ES-I3 (cell line): ENCODE measurements at regions not wholly inside any gene's neighbourhood (a gene's known extent, or its start where the extent isn't known, plus 50 kb on each side); places are given as distances from the start of the nearest gene placed in this dataset.

Experiments used
- H3K36me3 ChIP-seq: 2 replicates; pipeline ENCODE4 v1.6.1; 2013; ENCODE audit warnings: mild to moderate bottlenecking, low read length, control low read depth, moderate library complexity; ENCODE audit not compliant: insufficient read depth
- H3K4me1 ChIP-seq: 2 replicates; pipeline ENCODE4 v1.6.1; 2013; ENCODE audit warnings: mild to moderate bottlenecking, control low read depth, low read length; ENCODE audit not compliant: insufficient read depth
- H3K9ac ChIP-seq: 2 replicates; pipeline ENCODE4 v1.6.1; 2013; ENCODE audit warnings: low read depth, mild to moderate bottlenecking, low read length, moderate library complexity
- H3K9me3 ChIP-seq: 2 replicates; pipeline ENCODE4 v1.6.1; 2013; ENCODE audit warnings: mild to moderate bottlenecking, low read length, moderate library complexity; ENCODE audit not compliant: control insufficient read depth, insufficient read depth

GRCh38 chr11:92410526-92410925 is 185.9 kb downstream of the FAT3 start:
- H3K9ac ChIP-seq, result no peak overlapping the region
- peaks cover 38% of the 10 kb centered on the region for H3K4me1 ChIP-seq
- H3K9me3 ChIP-seq, result no peaks in the 10 kb centered on the region
- no peaks in the 10 kb centered on the region for H3K36me3 ChIP-seq

DNA sequence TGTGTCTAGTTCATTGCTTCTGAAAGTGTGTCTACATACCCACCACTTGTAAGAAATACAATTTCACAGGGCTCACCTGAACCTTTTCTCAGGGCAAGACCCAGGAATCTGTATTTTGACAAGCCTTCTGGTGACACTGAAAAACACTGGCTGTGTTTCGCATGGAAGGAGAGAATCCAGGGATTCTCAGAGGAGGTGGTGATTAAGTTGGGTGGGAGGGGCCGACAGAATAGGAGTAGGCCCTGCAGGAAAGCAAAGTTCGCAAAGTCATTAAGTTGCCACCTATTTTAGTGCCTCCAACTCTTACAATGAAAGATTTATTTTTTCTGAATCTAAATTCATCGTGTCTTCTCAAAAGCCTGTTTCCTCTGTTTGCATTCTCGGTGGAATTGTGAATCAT is 186.8 kb downstream of the FAT3 start:
- H3K36me3 ChIP-seq, result no peaks in the 10 kb centered on the region
- peaks cover 35% of the 10 kb centered on the region for H3K4me1 ChIP-seq
- no peaks in the 10 kb centered on the region for H3K9me3 ChIP-seq
- H3K9ac ChIP-seq, result no peak overlapping the region

- Histone ChIP-seq H3K4me1 (peaks cover 21% of the 10 kb centered on the region), H3K9me3 (no peaks in the 10 kb centered on the region), H3K9ac (no peak overlapping the region), H3K36me3 (no peaks in the 10 kb centered on the region)
Observed at GRCh38 chr11:92413757-92414513, 189.3 kb downstream of the FAT3 start.

DNA sequence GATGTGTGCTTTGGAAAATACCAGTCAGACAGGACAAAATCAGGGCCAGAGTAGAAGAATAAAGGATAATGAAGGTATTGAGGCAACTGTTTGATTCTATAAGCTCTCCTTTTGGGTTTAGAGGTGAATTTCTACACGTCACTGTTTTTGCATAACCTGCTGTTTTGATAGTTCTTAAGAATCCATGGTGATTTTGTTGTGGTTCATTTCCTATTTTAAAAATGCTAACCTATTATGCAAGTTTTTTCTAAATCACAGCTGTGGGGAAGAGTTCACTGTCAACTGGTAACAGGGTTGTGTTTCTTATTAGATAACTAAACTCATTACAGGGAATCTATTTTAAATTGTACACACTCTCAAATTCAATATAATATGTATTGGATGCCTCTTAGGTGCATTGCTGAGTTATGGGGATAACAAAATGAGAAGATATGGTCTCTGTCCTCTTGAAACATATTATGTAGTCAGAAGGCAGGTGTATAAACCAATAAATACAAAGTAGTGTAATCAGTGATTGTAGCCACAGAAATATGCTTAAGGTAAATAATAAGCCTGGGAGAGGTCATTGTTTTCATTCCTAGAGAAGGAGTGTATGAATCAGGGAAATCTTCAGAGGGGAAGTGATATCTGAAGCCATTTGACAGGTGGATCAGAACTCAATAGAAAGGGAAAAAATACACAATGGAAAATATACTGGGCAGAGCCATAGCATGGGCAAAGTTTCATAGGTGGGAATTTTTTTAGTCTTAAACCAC is 192.5 kb downstream of the FAT3 start:
- Histone ChIP-seq H3K4me1 (peaks cover 9% of the 10 kb centered on the region; the same call in 1 of the 2 replicates), H3K9me3 (no peaks in the 10 kb centered on the region), H3K36me3 (no peaks in the 10 kb centered on the region), H3K9ac (no peak overlapping the region)

DNA sequence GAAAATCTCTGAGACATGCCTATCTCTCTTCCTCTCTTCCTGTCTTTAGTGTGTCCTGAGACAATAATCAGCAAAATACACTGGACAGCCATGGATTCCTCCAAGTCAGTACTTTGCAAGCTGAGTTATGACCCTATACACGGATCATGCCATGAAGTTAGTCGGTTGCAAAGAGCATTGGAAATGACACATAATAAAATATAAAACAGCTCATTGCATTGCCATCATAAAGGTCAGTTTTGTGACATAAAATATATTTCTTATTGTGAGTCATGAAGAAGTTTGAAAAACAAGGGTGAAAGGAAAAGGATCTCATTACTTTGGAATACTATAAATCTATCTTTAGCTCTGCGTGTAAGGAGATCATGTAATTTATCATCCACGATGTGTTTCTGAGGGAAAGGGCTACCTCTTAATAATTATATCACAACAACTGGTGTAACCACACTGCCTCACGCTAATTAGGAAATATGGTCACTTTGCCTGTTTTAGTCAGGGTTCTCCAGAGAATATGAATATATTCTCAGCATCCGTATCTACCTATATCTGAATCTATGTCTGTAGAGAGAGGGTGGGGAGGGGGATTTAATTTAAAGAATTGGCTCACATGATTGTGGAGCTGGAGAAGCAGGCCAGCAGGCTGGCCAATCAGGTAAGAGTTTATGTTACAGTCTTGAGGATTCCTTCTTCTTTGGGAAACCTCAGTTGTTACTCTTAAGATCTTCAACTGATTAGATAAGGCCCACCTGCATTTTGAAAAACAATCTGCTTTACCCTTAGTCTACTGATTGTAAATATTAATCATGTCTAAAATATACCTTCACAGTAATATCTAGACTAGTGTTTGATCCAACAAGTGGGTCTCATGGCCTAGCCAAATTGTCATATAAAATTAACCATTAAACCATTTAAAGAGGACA is 198.8 kb downstream of the FAT3 start:
- no peaks in the 10 kb centered on the region; the same call in 1 of the 2 replicates for H3K9me3 ChIP-seq
- H3K9ac ChIP-seq, result no peak overlapping the region
- no peaks in the 10 kb centered on the region for H3K4me1 ChIP-seq
- no peaks in the 10 kb centered on the region for H3K36me3 ChIP-seq

- Histone ChIP-seq H3K36me3 (no peaks in the 10 kb centered on the region), H3K4me1 (no peaks in the 10 kb centered on the region), H3K9ac (no peak overlapping the region), H3K9me3 (no peaks in the 10 kb centered on the region; the same call in 1 of the 2 replicates)
Observed at GRCh38 chr11:92424281-92424680, 199.7 kb downstream of the FAT3 start.

DNA sequence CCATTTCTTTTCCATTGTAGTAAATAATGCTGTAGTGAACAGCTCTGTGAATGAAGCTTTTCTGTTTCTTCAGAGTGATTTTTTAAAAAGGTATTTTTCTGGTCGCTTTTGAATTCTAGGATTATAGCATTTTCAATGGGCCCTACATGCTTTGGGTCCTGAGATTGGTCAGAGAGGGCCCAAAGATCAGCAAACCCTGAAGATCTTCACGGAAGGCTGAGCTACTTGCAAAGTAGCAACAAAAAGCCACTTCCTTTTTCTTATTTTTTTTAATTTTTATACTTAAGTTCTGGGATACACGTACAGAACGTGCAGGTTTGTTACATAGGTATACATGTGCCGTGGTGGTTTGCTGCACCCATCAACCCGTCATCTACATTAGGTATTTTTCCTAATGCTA is 200.5 kb downstream of the FAT3 start:
- H3K9me3 ChIP-seq, result no peaks in the 10 kb centered on the region; the same call in 1 of the 2 replicates
- H3K36me3 ChIP-seq, result no peaks in the 10 kb centered on the region
- no peak overlapping the region for H3K9ac ChIP-seq
- no peaks in the 10 kb centered on the region for H3K4me1 ChIP-seq

GRCh38 chr11:92432515-92432914 is 207.9 kb downstream of the FAT3 start:
- no peak overlapping the region for H3K9ac ChIP-seq
- H3K9me3 ChIP-seq, result no peaks in the 10 kb centered on the region
- H3K4me1 ChIP-seq, result no peaks in the 10 kb centered on the region
- H3K36me3 ChIP-seq, result no peaks in the 10 kb centered on the region; the same call in 1 of the 2 replicates

GRCh38 chr11:92436034-92436920 is 211.7 kb downstream of the FAT3 start:
- Histone ChIP-seq H3K4me1 (peaks cover 14% of the 10 kb centered on the region), H3K9ac (no peak overlapping the region), H3K36me3 (no peaks in the 10 kb centered on the region; the same call in 1 of the 2 replicates), H3K9me3 (no peaks in the 10 kb centered on the region)

GRCh38 chr11:92439133-92439532 is 214.5 kb downstream of the FAT3 start:
- Histone ChIP-seq H3K9me3 (no peaks in the 10 kb centered on the region), H3K36me3 (no peaks in the 10 kb centered on the region; the same call in 1 of the 2 replicates), H3K9ac (no peak overlapping the region), H3K4me1 (peaks cover 19% of the 10 kb centered on the region)

- Histone ChIP-seq H3K4me1 (peaks cover 19% of the 10 kb centered on the region), H3K9ac (no peak overlapping the region)
Observed at GRCh38 chr11:92440701-92441442, 216.3 kb downstream of the FAT3 start.

GRCh38 chr11:92441443-92441726 is 216.8 kb downstream of the FAT3 start:
- Histone ChIP-seq H3K4me1 (peaks cover 19% of the 10 kb centered on the region), H3K36me3 (no peaks in the 10 kb centered on the region; the same call in 1 of the 2 replicates), H3K9me3 (no peaks in the 10 kb centered on the region), H3K9ac (no peak overlapping the region)

More at GRCh38 chr11:92440701-92441442, 216.3 kb downstream of the FAT3 start:
- Histone ChIP-seq H3K36me3 (no peaks in the 10 kb centered on the region; the same call in 1 of the 2 replicates), H3K9me3 (no peaks in the 10 kb centered on the region)

- Histone ChIP-seq H3K9ac (no peak overlapping the region), H3K4me1 (peaks cover 19% of the 10 kb centered on the region), H3K36me3 (no peaks in the 10 kb centered on the region), H3K9me3 (no peaks in the 10 kb centered on the region)
Observed at GRCh38 chr11:92443199-92443598, 218.6 kb downstream of the FAT3 start.
